B cell (primary cell): ENCODE measurements at regions not wholly inside any gene's neighbourhood (a gene's known extent, or its start where the extent isn't known, plus 50 kb on each side); places are given as distances from the start of the nearest gene placed in this dataset.

Experiments
- EZH2 ChIP-seq: IDR thresholded peaks from 2 replicates; pipeline ENCODE4 v1.6.1; 2012; ENCODE audit warnings: borderline replicate concordance, low read depth, mild to moderate bottlenecking, moderate library complexity, low read length; ENCODE audit not compliant: insufficient read depth, poor library complexity, severe bottlenecking
- TF ChIP-seq, protein P1 (sequence below): fragments of 200-600 bp; IDR thresholded peaks from one replicate; pipeline ENCODE4 v1.8.0; 2022; ENCODE audit warnings: antibody characterized with exemption, mild to moderate bottlenecking

DNA sequence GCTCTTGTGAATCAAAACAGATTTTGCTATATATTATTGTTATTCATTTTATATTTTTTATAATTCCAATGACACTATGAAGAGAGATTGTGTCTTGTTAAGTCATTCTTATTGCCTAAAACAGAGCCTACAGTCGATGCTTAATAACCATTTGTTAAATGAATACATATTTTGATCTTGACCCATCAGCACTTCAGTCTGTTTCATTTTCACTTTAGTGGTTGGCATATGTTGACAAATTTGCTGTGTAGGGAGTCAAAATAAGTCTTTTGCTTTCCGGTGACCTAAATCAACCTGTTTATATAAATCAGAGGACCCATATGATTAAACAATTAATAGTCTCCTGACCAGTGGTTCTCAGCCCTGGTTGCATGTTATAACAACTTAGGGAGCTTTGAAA lies 97.1 kb downstream of the TXNL1 start:
- TF ChIP-seq, protein P1, sequence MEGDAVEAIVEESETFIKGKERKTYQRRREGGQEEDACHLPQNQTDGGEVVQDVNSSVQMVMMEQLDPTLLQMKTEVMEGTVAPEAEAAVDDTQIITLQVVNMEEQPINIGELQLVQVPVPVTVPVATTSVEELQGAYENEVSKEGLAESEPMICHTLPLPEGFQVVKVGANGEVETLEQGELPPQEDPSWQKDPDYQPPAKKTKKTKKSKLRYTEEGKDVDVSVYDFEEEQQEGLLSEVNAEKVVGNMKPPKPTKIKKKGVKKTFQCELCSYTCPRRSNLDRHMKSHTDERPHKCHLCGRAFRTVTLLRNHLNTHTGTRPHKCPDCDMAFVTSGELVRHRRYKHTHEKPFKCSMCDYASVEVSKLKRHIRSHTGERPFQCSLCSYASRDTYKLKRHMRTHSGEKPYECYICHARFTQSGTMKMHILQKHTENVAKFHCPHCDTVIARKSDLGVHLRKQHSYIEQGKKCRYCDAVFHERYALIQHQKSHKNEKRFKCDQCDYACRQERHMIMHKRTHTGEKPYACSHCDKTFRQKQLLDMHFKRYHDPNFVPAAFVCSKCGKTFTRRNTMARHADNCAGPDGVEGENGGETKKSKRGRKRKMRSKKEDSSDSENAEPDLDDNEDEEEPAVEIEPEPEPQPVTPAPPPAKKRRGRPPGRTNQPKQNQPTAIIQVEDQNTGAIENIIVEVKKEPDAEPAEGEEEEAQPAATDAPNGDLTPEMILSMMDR = no peak
- TF ChIP-seq EZH2 = no peak
